T47D (cell line): ENCODE measurements at regions not wholly inside any gene's neighbourhood (a gene's known extent, or its start where the extent isn't known, plus 50 kb on each side); places are given as distances from the start of the nearest gene placed in this dataset.

Experiments
- DNase-seq, 2 experiments: peaks; one replicate each; pipeline versions ENCODE4 v3.0.0 to v3.0.0-alpha.2; 2011 to 2012; ENCODE audit warnings: low read depth in 1 of 2, low spot score in 1 of 2
- JUND ChIP-seq: IDR thresholded peaks from 2 replicates; pipeline ENCODE4 v1.6.1; 2012; ENCODE audit warnings: low read depth
- in situ Hi-C: cut with HindIII; loops from 2 replicates; pipeline ENCODE4 v1.10.0; 2016; ENCODE audit warnings: low sequenced_read_pairs, low pct_unique_long_range_greater_than_20kb

GRCh38 chr4:26217961-26218676 is 102.7 kb upstream of the RBPJ start:
- TF ChIP-seq JUND: no peak
- DNase-seq: no peak

GRCh38 chr4:26218677-26219605 is 101.9 kb upstream of the RBPJ start:
- in situ Hi-C loops: no loop called here
- TF ChIP-seq JUND: no peak
- no peak for DNase-seq

More at GRCh38 chr4:26217961-26218676, 102.7 kb upstream of the RBPJ start:
- in situ Hi-C loops: no loop called here

GRCh38 chr4:26220696-26221095 is 100.1 kb upstream of the RBPJ start:
- no peak for DNase-seq
- in situ Hi-C loops: no loop called here
- TF ChIP-seq JUND: no peak

GRCh38 chr4:26223155-26223554 is 97.7 kb upstream of the RBPJ start:
- in situ Hi-C loops: no loop called here
- no peak for DNase-seq
- no peak for TF ChIP-seq JUND

GRCh38 chr4:26226629-26227376 is 94.0 kb upstream of the RBPJ start:
- TF ChIP-seq JUND: no peak
- in situ Hi-C loops: no loop called here
- DNase-seq: peak in 1 of 2 experiments; percentile 8

- DNase-seq: no peak
- no peak for TF ChIP-seq JUND
- in situ Hi-C loops: no loop called here
Observed at GRCh38 chr4:26227601-26228229, 93.1 kb upstream of the RBPJ start.

GRCh38 chr4:26228883-26229282 is 91.9 kb upstream of the RBPJ start:
- TF ChIP-seq JUND: no peak
- no peak for DNase-seq
- in situ Hi-C loops: no loop called here

- no peak for DNase-seq
Observed at GRCh38 chr4:26229974-26230373, 90.8 kb upstream of the RBPJ start.

GRCh38 chr4:26233350-26233749 is 87.5 kb upstream of the RBPJ start:
- DNase-seq: no peak
- in situ Hi-C loops: no loop called here

More at GRCh38 chr4:26229974-26230373, 90.8 kb upstream of the RBPJ start:
- no peak for TF ChIP-seq JUND
- in situ Hi-C loops: no loop called here

GRCh38 chr4:26235500-26235899 is 85.3 kb upstream of the RBPJ start:
- DNase-seq: no peak
- TF ChIP-seq JUND: no peak
- in situ Hi-C loops: no loop called here

More at GRCh38 chr4:26233350-26233749, 87.5 kb upstream of the RBPJ start:
- TF ChIP-seq JUND: no peak

- in situ Hi-C loops: no loop called here
- no peak for TF ChIP-seq JUND
- no peak for DNase-seq
Observed at GRCh38 chr4:26237916-26238315, 82.9 kb upstream of the RBPJ start.

GRCh38 chr4:26238426-26238777 is 82.4 kb upstream of the RBPJ start:
- TF ChIP-seq JUND: no peak
- DNase-seq: no peak
- in situ Hi-C loops: no loop called here
